ENCODE measurements at regions not wholly inside any gene's neighbourhood (a gene's known extent, or its start where the extent isn't known, plus 50 kb on each side); places are given as distances from the start of the nearest gene placed in this dataset.

DNA sequence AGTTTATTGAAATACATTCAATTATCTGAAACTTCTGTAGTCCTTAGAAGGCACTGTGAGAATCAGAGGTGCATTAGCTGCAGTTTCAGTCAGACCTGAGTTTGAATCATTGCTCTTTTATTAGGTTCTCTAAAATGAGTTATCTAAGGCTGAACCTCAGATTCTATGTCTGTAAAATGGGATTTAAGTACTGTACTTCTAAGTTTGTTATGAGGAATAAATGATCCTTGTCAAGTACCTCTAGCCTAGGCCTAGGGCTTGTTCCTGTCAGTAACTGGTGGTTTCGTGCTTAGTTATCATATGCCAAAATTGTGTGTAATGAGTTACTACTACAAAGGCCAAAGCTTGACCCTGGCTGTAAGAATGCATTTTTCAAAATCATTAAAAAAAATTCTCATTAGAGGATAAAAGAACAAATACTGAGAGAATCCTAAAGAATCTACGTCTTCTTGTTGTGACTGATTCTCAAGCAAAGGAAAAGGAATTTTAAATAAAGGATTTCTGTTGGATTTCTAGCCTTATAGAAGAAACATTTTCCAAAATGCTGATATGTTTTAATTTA is 65.8 kb downstream of the SLIT2 start:
- ChIA-PET CTCF (ENCODE audit: low intra/inter-chr PET ratio, low total read pairs) (no interaction called here), POLR2A (no interaction called here)
- ATAC-seq (no peak), FAIRE-seq (no peak), DNase-seq (ENCODE audit: low spot score) (no peak)
- Histone ChIP-seq H3K27me3 (ENCODE audit: control insufficient read depth in 1 of 2, insufficient read depth in 2 of 2, low read length in 2 of 2) (no peaks in the 10 kb centered on the region; a peak in 1 of 5 replicates), H3K27ac (ENCODE audit: extremely low read length, insufficient read depth, low read length) (no peak overlapping the region), H3K4me1 (ENCODE audit: insufficient read depth, low read length) (no peaks in the 10 kb centered on the region), H3K79me2 (ENCODE audit: insufficient read depth, low read length) (no peaks in the 10 kb centered on the region), H3K9ac (ENCODE audit: insufficient read depth, low read depth, low read length) (no peak overlapping the region), H3K4me2 (ENCODE audit: low read depth, low read length) (no peak overlapping the region), H3K9me3 (ENCODE audit: low read length) (no peaks in the 10 kb centered on the region), H3K4me3 (replicated peaks in 1 of 3; ENCODE audit: insufficient read depth in 1 of 3, low read depth in 2 of 3, low read length in 3 of 3) (no peak overlapping the region), H4K20me1 (ENCODE audit: insufficient read depth, low read length) (no peaks in the 10 kb centered on the region), H2AFZ (ENCODE audit: low read length) (no peak overlapping the region), H3K36me3 (replicated peaks in 1 of 2; ENCODE audit: control insufficient read depth in 1 of 2, insufficient read depth in 2 of 2, low read length in 2 of 2) (no peaks in the 10 kb centered on the region)
- TF ChIP-seq ZNF446 (CRISPR knock-in tag; IDR thresholded peaks at IDR 0.05): no peak
- no peak for TF ChIP-seq ZKSCAN5 (CRISPR knock-in tag; IDR thresholded peaks at IDR 0.05)
- TF ChIP-seq GTF3A (CRISPR knock-in tag; conservative IDR thresholded peaks at IDR 0.05): no peak
- 8% methylated on average over 2 of the region's 2 CpGs for WGBS (ENCODE audit: low lambda C conversion rate)
- intact Hi-C loops (cut with micrococcal nuclease; ENCODE audit: unreplicated experiment): no loop called here
- no TSS peak for BruUV-seq (replicated peaks)
- in situ Hi-C loops (cut with HindIII; ENCODE audit: extremely low pct_ligation_motif_present, low pct_unique_long_range_greater_than_20kb): loop anchor here (25.0 kb wide), 1 partner anchor 370 kb away; no protein-coding TSS in a partner anchor

DNA sequence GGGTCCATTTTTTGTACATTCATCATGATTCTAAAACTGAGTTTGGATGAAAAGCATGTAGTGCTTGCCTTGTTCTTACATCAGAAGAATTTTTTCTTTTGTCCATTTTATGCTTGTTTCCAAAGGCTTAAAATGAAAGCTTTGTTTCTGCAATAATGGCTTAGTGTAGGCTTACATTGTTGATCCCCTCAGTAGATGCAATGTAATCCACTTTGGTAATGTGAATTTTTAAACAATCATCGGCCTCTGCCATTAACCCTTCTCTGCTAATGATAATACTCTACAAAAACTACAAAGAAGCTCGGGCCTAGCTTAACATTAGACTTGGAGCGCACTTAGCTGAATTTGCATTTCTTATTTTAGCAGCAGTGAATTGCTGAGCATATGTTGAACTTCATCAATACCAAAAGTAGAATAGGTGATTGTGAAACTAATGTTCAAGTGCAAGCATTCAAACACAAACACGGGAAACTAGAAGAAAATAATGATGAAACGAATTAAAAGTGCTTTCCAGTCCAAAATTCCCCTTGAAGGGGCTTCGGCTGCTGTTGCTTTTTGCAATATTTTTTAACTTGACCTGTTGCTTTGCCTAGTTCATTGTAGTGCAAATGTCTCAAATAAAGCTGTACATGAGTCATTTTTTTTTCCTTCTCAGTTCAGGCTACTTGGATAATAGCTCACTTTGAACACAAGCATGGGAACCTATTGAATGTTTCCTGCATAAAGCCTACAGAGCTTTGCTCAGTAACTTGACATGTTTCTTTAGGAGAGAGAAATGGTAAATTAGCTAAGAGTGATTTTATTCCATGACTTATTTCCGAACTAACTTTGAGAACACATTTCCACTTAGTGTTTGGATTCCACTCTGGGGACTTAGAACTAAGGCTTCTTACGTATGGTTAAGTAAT is 66.5 kb downstream of the SLIT2 start:
- ChIA-PET POLR2A (interaction anchor here (0.6 kb wide), 1 partner anchor 1320 kb away, joined by 3 read pairs; no protein-coding TSS in a partner anchor), CTCF (ENCODE audit: low intra/inter-chr PET ratio, low total read pairs) (no interaction called here)
- BruUV-seq (replicated peaks): no TSS peak
- in situ Hi-C loops (cut with HindIII; ENCODE audit: extremely low pct_ligation_motif_present, low pct_unique_long_range_greater_than_20kb) (loop anchor here (25.0 kb wide), 1 partner anchor 369 kb away; no protein-coding TSS in a partner anchor), intact Hi-C loops (cut with micrococcal nuclease; ENCODE audit: unreplicated experiment) (no loop called here)
- H3K27me3 ChIP-seq (ENCODE audit: control insufficient read depth in 1 of 2, insufficient read depth in 2 of 2, low read length in 2 of 2): no peaks in the 10 kb centered on the region; a peak in 1 of 5 replicates
- H3K4me3 ChIP-seq (replicated peaks in 1 of 3; ENCODE audit: insufficient read depth in 1 of 3, low read depth in 2 of 3, low read length in 3 of 3): no peak overlapping the region
- H3K4me1 ChIP-seq (ENCODE audit: insufficient read depth, low read length): no peaks in the 10 kb centered on the region
- H3K79me2 ChIP-seq (ENCODE audit: insufficient read depth, low read length): no peaks in the 10 kb centered on the region
- under 1% methylated on average over 8 of the region's 8 CpGs for WGBS (ENCODE audit: low lambda C conversion rate)
- ATAC-seq (no peak), DNase-seq (ENCODE audit: low spot score) (no peak), FAIRE-seq (no peak)
- no peak overlapping the region for H3K27ac ChIP-seq (ENCODE audit: extremely low read length, insufficient read depth, low read length)
- H3K4me2 ChIP-seq (ENCODE audit: low read depth, low read length): no peak overlapping the region
- no peaks in the 10 kb centered on the region for H3K9me3 ChIP-seq (ENCODE audit: low read length)
- no peak overlapping the region for H3K9ac ChIP-seq (ENCODE audit: insufficient read depth, low read depth, low read length)
- no peaks in the 10 kb centered on the region for H3K36me3 ChIP-seq (replicated peaks in 1 of 2; ENCODE audit: control insufficient read depth in 1 of 2, insufficient read depth in 2 of 2, low read length in 2 of 2)
- H2AFZ ChIP-seq (ENCODE audit: low read length): no peak overlapping the region
- no peaks in the 10 kb centered on the region for H4K20me1 ChIP-seq (ENCODE audit: insufficient read depth, low read length)
- TF ChIP-seq ZBTB33 (CRISPR knock-in tag; IDR thresholded peaks at IDR 0.05) (no peak), EZH2 (conservative IDR thresholded peaks at IDR 0.05; ENCODE audit: low read depth, low read length) (no peak), KMT2B (CRISPR knock-in tag; IDR thresholded peaks at IDR 0.05) (no peak), ZNF816 (CRISPR knock-in tag; IDR thresholded peaks at IDR 0.05; ENCODE audit: borderline replicate concordance) (no peak), ESRRA (CRISPR knock-in tag; IDR thresholded peaks at IDR 0.05; ENCODE audit: low read depth) (no peak), HDAC6 (IDR thresholded peaks at IDR 0.05; ENCODE audit: low read depth, low read length) (no peak), NFE2 (CRISPR knock-in tag; IDR thresholded peaks at IDR 0.05) (no peak), ZNF75D (CRISPR knock-in tag; IDR thresholded peaks at IDR 0.05; ENCODE audit: borderline replicate concordance) (no peak), ZKSCAN5 (CRISPR knock-in tag; IDR thresholded peaks at IDR 0.05) (no peak)
- TF ChIP-seq, protein P1, sequence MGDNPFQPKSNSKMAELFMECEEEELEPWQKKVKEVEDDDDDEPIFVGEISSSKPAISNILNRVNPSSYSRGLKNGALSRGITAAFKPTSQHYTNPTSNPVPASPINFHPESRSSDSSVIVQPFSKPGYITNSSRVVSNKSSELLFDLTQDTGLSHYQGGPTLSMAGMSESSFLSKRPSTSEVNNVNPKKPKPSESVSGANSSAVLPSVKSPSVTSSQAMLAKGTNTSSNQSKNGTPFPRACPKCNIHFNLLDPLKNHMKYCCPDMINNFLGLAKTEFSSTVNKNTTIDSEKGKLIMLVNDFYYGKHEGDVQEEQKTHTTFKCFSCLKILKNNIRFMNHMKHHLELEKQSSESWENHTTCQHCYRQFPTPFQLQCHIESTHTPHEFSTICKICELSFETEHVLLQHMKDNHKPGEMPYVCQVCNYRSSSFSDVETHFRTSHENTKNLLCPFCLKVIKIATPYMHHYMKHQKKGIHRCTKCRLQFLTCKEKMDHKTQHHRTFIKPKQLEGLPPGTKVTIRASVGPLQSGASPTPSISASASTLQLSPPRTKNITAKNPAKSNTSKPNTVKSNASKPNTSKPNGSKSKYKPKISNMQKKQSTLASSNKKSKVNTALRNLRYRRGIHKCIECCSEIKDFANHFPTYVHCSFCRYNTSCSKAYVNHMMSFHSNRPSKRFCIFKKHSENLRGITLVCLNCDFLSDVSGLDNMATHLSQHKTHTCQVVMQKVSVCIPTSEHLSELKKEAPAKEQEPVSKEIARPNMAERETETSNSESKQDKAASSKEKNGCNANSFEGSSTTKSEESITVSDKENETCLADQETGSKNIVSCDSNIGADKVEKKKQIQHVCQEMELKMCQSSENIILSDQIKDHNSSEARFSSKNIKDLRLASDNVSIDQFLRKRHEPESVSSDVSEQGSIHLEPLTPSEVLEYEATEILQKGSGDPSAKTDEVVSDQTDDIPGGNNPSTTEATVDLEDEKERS (CRISPR knock-in tag; IDR thresholded peaks at IDR 0.05): no peak
